Bone marrow (tissue), 2 donors: ENCODE measurements at regions not wholly inside any gene's neighbourhood (a gene's known extent, or its start where the extent isn't known, plus 50 kb on each side); places are given as distances from the start of the nearest gene placed in this dataset.
A peak's percentile ranks its signal among the peaks of the same experiment; 100 is the strongest.

ENCODE experiments used
- DNase-seq, 2 donors: peaks; one replicate each; lab custom pipeline; 2025; lab: John Stamatoyannopoulos, UW

DNA sequence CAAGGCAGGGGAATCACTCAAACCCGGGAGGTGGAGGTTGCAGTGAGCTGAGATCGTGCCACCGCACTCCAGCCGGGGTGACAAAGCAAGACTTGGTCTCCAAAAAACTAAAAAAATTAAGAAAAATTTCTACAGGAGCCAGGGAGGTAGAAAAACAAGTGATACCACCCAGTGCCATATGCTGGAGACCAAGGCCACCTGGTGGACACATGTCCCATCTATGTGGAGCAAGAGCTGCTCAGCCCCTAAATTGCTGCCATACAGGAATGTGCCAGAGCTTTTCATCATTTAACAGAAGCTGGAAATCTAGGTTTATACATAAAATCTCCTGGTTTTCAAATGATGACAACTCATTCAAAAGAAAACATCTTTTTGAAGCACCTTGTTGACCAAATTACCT, 61.4 kb upstream of the ELK3 start:
- no peak for DNase-seq

DNA sequence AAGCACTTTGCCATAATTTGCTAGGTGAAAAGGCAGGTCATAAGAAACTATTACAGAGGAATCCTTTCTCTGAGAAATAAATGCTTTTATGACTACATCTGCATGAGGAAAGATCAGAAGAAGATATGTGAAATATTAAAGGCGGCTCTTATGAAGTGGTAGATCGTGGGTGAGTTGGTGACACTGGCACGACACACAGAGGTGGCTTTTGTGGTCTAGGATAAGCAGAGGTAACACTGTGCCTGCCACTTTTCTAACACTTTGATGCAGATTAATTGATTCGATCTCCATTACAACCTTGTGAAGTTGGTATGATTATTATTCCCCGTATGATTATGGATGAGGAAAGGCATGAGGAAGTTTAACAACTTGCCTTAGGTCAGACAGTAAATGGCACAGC, 60.0 kb upstream of the ELK3 start:
- DNase-seq = no peak

DNA sequence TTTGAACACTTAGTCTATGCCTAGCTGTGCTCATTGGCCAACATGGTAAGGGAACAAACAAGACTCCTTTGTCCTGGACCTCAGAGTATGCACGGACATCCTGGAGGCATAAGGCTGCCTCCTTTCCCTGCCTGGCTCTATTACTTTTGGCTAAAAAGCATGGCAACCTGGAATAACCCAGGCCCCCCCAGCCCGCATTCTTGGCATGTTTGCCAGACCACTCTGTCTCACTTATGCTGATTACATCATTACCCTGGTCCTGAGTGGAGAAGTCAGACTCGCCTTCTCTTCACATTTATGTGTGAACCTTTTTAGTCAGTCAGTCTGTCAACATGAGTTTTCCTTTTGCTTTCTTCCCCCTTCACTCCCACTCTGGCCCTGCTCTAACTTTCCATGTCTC, 58.0 kb upstream of the ELK3 start:
- no peak for DNase-seq

DNA sequence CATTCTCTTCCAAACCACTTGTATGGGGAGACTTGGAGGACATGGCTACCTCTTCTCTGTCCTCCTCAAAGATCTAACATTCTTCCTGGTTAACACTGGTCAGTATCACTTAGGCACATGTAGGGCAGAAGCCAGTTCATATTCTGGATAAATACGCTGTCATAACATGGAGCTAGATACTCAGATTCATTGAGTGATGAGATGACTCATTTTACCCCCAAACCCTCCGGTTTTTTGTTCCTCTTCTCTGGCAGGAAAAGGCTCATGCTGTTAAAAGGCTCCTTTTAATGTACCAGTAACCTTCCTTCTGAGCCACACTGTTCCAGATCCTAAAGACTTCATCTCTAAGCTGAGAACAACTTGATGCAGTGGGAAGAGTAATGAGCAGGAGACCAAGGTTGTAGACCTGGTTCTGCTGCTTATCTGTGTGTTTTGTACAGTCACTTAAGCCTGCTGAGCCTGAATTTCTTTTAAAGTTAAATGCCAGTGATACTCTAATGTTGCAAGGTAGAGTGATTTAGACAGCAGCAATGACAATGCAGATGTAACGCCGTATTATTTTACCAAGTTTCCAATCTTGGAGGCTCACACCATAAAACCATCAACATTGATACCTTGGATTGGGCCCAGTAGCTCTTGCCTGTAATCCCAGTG, 57.3 kb upstream of the ELK3 start:
- peak in 1 of 2 donors; percentile 63 for DNase-seq

DNA sequence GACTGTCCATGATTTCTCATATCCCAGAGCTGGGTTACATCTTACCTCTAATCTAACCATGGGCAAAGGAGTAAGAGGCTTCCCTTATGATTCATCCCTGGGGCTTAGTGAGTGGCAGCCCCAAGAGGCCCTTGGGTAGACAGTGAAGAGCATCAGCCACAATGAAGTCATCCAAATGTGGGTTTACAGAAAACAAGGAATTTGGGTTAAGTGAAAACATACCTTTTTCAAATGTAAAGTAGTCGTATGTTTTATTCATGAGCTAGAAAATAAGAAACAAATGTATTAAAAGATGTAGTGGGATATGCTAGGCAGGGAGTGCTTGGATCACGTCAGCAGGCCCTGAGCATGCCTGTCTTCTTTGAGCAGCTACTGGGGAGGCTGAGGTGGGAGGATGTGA, 54.0 kb upstream of the ELK3 start:
- peak in 1 of 2 donors; percentile 37 for DNase-seq

DNA sequence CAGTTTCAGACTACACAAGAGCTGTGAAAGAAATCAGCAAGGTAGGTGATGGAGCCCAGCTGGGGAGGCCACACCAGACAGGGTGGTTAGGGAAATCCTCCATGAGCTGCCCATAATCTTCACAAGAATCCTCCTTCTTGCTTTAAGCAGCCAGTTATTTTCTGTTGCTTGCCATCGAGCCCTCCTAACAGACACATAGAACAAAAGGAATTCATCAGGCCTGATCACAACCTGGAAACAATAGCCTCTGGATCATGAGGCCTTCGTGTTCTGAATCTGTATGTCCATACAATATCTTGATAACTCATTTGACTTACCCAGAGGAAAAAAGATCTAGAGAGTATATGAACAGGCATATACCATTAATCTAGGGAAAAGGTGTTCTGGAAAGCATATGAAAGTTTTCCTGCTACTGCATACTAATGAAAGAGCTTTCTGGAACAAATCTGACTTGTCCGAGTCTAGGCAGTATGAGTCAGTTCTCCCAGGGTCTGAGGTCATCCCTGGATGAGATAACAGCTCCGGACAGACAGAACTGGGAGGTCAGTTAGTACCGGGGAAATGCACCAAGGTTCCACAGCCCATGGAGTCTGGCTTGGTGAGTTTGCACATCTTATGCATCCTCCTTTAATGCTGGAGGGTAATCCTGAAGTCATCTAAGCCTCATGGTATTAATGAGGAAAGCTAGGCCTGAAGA, 52.8 kb upstream of the ELK3 start:
- no peak for DNase-seq

DNA sequence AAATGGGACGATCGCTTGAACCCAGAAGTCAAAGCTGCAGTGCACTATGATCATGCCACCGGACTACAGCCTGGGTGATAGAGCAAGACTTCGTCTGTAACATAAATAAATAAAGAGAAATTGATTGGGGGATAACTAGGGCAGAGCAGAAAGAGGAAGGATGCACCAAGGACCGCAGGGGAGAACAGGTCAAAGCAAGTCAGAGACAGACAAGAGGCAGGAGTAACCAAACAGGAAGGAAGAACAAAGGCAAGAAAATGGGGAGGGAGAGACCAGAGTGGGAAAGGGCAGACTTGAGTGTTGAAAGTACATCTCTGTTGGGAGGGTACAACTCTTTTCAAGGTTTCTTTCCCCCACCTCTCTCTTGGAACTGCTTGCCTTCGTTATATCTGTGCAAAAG, 50.8 kb upstream of the ELK3 start:
- DNase-seq = peak in 1 of 2 donors; percentile 89

DNA sequence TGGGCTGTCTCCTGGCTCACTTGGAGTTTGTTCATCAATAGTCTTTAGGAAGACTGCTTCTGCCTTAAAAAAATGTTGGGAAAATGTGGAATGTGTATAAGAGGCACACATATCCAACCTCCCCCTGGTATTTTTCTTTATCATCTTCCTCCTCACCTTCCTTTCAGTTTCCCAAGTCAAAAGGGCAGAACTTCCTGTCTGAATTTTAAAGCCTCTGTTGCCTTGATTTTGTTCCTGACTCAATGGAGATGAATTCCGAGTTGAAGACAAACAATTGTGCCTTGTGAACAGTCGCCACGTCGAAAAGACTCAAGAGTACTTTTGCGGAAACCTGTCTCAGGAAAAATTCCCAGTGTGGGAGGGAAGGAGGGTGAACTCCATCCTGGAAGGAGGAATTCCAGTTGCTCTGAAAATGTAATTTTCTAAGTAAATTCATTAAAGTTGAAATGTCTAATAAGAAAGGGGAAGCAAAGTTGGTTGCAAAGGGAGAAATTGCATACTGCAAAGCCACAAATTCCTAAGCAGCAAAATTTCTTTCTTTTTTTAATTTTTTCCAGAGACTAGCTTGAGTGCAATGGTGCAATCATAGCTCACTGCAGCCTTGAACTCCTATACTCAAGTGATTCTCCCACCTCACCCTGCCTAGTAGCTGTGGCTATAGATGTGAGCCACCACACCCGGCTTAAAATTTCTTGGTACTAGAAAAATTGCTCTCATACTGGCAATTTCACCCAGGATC, 50.2 kb upstream of the ELK3 start:
- DNase-seq = no peak
